Midbrain (tissue), 1 donor: ENCODE measurements at regions not wholly inside any gene's neighbourhood (a gene's known extent, or its start where the extent isn't known, plus 50 kb on each side); places are given as distances from the start of the nearest gene placed in this dataset.

ENCODE experiments used
- DNase-seq: peaks from one replicate; lab custom pipeline; 2025; lab: John Stamatoyannopoulos, UW

DNA sequence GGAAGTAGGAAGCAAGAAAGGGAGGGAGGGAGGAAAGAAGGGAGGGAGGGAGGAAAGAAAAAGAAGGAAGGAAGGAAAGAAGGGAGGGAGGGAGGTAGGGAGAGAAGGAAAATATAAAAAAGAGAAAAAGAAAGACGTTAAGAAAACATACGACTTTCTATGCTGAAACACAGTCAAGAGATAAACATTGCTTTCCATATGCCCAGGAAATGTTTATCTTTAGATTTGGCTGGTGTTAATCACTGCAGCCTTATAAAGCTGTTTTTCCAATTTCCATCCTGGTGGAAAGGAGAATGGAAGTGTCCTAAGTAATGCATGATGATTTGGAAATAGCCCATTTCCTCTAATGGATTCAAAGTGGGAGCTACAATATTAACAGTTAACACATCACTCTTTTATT, 524.3 kb downstream of the MTRR start:
- no peak for DNase-seq

DNA sequence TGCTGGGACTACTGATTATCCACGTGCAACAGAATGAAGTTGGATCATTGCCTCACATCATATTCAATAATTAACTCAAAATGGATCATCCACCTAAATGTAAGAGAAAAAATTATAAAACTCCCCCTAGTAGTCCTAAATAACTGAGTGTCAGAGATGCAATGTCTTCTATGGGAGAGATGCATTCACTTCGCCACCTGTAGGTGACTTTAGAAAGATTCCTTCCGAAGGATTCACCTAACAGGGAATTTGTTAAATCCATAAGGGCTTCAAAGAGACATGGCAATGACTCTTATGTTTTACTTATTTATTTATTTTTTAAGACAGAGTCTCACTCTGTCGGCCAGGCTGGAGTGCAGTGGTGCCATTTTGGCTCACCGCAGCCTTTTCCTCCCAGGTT, 526.0 kb downstream of the MTRR start:
- no peak for DNase-seq

GRCh38 chr5:8396246-8396645, 527.3 kb downstream of the MTRR start:
- DNase-seq = no peak

GRCh38 chr5:8396756-8397155, 527.8 kb downstream of the MTRR start:
- DNase-seq = no peak

DNA sequence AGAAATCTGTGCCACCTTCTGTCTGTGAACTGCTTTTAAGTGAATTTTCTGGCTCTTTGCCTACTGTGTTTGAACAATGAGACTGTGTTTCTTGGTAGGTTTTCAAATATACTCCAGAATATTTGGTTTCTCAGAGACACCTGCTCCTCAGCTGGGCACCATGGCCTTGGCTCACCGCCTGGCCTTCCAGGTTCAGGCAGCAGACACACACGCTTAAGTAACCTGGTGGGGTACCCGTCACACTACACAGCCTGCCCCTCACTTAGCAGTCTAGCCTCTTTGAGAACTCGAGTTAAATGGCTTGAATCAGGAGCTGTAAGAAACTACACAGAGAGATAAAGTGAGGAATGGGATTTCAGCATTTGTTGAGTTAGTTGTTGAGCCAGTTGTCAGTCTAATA, 530.5 kb downstream of the MTRR start:
- no peak for DNase-seq

- no peak for DNase-seq
Measured at GRCh38 chr5:8408258-8408657, 539.3 kb downstream of the MTRR start.

GRCh38 chr5:8410618-8411017, 541.7 kb downstream of the MTRR start:
- DNase-seq = peak; percentile 4

GRCh38 chr5:8413975-8414374, 545.0 kb downstream of the MTRR start:
- DNase-seq = no peak

GRCh38 chr5:8417316-8418048, 548.5 kb downstream of the MTRR start:
- no peak for DNase-seq

DNA sequence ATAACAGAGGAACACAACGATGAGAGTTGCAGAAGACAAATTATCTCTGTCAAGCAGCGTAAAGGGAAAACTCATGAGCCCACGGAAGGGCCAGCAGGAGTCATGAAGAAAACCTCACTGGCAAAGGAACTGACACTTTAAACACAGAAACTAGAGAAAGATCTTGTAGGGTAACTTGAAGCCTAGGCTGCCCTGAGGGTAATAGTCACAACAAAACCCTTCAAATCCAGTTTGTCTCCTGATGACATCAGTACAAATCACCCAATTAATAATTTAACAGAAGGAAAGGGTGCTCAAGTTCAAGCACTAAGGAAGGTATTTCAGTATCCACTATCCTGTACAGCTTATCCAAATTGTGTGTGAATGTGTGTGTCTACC, 549.1 kb downstream of the MTRR start:
- DNase-seq = no peak

- no peak for DNase-seq
Measured at GRCh38 chr5:8429778-8430758, 561.1 kb downstream of the MTRR start.

DNA sequence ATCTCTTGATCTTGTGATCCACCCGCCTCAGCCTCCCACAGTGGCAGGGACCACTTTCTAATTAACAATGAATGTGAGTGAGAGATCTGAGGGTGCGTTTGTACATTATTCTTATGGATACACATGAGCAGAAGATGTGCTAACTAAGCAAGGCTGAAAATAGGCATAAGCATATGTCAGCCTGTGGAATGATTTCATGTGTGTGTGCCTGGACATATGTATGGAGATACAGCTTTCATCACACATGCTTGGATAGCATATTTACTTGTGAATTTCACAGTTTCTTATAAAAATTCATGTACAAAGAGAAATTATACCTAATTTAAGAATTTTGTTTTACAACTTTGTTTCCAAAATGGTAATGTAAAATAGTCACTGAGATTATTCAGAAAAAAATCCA, 565.6 kb downstream of the MTRR start:
- DNase-seq = no peak

GRCh38 chr5:8436924-8437323, 568.0 kb downstream of the MTRR start:
- DNase-seq = no peak

DNA sequence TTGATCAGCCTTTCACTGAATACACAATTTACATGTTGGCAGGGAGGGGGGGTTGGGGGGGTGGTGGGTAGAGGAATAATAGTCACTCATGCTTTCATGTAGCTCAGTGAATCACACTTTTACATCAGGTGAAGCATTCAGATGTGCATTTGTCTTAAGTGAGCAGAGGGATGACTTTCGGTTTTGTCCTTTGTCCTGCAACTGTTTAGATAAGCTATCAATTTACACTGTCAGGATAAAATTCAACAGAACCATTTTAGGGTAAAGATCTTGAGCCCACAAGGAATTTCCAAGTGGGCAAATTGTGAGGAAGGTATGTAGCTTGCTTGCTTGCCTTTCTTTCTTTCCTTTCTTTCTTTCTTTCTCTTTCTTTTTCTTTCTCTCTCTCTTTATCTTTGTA, 576.2 kb downstream of the MTRR start:
- no peak for DNase-seq

- no peak for DNase-seq
Measured at GRCh38 chr5:8446179-8446578, 577.2 kb downstream of the MTRR start.

DNA sequence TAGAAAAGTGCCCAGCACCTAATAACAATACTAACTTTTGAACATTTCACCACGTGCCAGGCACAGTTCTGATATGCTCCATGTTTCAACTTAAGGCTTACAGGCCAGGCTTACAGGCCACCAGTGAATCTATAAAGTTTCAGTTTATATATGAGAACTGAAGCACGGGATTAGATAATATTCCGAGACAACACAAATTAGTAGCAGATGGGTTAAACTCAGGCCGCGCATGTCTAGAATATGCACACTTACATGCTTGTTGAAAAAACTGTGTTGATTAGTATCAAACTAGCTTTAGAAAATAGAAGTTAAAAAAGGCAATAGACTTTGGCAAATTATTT, 587.9 kb downstream of the MTRR start:
- no peak for DNase-seq

GRCh38 chr5:8457187-8458037, 588.5 kb downstream of the MTRR start:
- peak; percentile 82 for DNase-seq

DNA sequence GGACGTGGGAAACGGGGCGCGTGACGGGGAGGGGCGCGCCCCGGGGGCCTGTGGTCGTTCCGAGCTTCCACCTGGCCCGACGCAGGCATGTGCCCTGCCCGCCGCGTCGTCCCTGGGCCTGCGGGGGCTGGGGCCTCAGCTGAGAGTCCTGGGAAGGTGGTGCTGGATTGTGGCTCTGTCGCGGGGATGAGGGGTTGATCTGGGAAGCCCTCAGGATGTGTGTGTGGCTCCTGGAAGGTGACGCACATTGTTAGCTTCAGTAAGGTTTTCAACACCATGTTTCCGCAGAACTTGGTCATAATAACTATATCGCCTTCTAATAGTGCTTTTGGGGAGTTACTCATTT, 589.1 kb downstream of the MTRR start:
- no peak for DNase-seq

DNA sequence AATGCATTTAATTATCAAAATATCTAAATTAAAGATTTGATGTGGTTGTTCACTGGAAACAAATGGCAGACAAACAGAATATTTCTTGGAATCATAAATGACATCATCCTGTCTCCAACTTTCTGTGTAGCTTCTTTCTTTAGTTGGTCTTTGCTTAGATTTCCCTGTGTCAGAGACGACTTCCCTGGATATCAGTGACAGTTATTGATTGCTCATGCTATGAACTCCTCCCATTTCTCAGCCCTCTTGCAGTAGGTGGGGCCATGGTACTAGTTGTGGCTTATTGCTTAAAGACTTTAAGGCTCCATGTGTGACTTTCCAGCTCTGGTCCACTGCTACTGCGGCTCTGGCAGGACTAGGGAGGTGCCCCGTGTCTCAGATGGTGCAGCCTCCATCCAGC, 592.6 kb downstream of the MTRR start:
- no peak for DNase-seq

GRCh38 chr5:8462565-8462964, 593.6 kb downstream of the MTRR start:
- no peak for DNase-seq

DNA sequence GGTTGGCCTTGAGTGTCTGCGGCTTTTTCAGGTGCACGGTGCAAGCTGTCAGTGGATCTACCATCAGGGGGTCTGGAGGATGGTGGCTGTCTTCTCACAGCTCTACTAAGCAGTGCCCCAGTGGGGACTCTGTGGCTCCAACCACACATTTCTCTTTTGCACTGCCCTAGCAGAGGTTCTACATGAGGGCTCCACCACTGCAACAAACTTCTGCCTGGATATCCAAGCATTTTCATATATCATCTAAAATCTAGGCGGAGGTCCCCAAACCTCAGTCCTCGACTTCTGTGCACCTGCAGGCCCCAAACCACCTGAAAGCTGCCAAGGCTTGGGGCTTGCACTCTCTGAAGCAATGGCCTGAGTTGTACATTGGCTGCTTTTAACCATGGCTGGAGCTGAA, 601.5 kb downstream of the MTRR start:
- DNase-seq = no peak

GRCh38 chr5:8471581-8471980, 602.6 kb downstream of the MTRR start:
- no peak for DNase-seq

- no peak for DNase-seq
Measured at GRCh38 chr5:8473016-8473415, 604.1 kb downstream of the MTRR start.
